HG02763 (cell line): ENCODE measurements at regions not wholly inside any gene's neighbourhood (a gene's known extent, or its start where the extent isn't known, plus 50 kb on each side); places are given as distances from the start of the nearest gene placed in this dataset.
"Not testable (repeated sequence)": the region's sequence is repeated elsewhere in the genome, so short reads cannot be mapped to it uniquely, and the experiment has no call there.

Source experiments
- ATAC-seq: cut with Tn5 transposase; IDR thresholded peaks from one replicate; pipeline ENCODE4 v1.9.1; 2021; ENCODE audit warnings: mild to moderate bottlenecking, moderate library complexity; ENCODE audit not compliant: unreplicated experiment

- ATAC-seq, result no peak
These were observed 354.0 kb downstream of the FLRT2 start for GRCh38 chr14:85883966-85884365.

GRCh38 chr14:85883101-85883500, 353.2 kb downstream of the FLRT2 start:
- no peak for ATAC-seq

- ATAC-seq, result no peak
These were observed 352.0 kb downstream of the FLRT2 start for GRCh38 chr14:85881935-85882334.

DNA sequence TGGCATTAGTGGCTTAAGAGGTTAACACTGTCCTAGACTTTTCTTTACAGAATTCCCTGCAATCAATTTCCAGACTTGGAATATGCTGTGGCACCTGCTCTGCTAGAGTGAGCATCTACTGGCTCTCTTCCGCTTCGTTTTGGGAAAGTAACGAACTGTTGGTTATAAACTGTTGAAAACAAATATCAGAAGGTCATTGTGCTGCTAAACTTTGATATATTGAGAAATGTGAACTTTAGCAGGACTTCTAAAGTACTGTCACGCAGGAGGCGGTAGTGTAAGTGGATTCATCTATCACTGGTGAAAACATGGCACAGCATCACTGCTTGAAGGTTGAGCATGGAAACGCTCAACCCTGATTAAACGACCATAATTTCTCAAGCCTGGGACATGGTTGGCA, 348.9 kb downstream of the FLRT2 start:
- no peak for ATAC-seq

- no peak for ATAC-seq
These were observed 343.1 kb downstream of the FLRT2 start for GRCh38 chr14:85873006-85873405.

DNA sequence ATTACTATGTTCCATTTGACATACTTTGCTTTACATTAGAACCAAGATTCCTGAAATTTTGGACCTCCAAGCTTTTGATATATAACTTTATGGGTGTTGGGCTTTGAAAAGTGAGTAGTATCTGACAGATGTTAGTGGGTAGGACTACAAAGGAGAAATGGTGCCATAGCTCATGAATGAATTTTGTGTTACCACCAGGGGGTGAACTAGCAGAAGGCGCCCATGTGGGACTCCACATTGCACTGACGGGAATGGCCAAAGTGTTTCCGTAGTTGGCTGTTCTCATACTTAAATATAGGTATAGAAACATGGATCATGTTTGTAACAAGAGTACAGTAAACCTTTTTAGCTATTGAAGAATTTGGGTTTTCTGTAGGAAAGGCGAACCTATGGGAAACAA, 337.5 kb downstream of the FLRT2 start:
- ATAC-seq, result no peak

DNA sequence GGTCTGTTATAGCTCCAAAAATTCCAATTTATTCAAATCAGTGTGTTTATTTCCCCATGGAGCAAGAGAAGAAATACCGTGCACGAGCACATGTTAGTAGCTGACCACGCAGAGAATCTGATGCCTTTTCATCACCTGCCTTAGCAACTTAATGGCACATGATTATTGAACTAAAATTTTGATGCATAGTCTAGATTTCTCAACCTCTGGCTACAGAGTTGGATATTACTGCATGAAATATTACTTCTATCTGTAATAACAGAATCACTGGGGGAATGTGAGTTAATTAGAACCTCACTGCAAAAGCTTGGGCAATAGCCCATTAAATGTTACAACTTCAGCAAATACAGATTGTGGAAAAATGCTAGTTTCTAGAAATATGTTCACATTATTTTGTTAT, 335.8 kb downstream of the FLRT2 start:
- no peak for ATAC-seq

- ATAC-seq, result no peak
These were observed 328.7 kb downstream of the FLRT2 start for GRCh38 chr14:85858634-85859033.

DNA sequence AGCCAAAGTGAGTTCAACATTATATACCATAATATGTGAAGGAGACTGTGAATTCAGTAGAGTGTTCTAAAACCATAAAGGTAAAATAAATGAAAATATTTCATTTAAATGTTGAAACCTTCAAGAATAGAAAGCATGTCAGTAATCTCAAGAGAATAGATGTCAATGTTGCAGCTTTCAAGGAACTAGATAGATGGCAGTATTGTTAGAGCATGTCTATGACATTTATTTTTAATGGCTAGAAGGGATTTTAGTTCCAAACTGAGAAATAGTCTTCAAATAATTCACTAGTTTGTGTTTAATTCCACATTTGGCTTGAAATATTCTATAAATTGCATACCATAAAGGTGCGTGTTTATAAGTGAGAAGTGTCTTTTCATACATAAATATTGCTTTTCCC, 326.5 kb downstream of the FLRT2 start:
- no peak for ATAC-seq

GRCh38 chr14:85853996-85854526, 324.1 kb downstream of the FLRT2 start:
- no peak for ATAC-seq

GRCh38 chr14:85852906-85853305, 323.0 kb downstream of the FLRT2 start:
- ATAC-seq, result no peak

DNA sequence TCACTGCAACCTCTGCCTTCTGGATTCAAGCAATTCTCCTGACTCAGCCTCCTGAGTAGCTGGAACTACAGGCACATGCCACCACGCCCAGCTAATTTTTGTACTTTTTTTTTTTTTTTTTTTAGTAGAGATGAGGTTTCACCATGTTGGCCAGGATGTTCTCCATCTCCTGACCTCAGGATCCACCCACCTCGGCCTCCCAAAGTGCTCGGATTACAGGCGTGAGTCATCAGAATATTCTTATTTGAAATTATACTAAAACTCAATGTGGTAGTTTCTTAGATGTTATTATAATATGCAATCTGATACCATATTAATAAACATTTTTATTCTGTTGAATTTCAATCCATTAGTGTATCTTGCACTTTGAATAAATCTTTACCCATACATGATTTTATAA, 322.2 kb downstream of the FLRT2 start:
- not testable (repeated sequence) for ATAC-seq

DNA sequence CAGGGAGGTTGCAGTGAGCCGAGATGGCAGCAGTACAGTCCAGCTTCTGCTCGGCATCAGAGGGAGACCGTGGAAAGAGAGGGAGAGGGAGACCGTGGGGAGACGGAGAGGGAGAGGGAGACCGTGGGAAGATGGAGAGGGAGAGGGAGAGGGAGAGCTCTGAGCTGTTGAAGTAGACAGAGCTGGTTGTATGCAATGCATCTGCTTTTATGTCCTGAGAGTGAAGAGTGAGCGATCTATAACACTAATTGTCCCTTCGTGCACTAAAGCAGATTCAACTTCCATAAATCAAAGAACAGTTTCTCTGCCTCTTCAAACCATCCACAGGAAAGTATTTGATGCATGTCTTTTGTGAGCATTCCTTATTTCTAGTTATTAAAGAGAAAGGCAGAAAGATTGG, 300.6 kb downstream of the FLRT2 start:
- not testable (repeated sequence) for ATAC-seq

- ATAC-seq, result not testable (repeated sequence)
These were observed 299.7 kb downstream of the FLRT2 start for GRCh38 chr14:85829601-85830000.

DNA sequence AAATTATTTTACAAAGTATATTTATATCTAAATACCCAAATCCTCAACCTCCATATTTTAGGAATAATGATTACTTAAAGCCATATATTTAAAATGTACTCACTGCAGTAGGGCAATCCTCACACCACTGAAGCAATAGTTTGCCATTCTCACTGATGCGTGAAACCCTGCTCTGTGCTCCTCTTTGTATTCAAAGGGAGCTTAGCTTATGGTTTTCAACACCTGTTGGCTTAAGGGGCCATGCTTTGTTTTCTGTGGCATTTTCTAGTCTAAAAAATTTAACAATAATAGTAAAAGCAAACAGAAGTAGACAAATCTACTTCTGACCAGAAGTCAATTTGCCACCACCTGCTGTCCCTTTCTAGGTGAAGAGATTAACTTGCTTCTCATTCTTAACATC, 294.6 kb downstream of the FLRT2 start:
- no peak for ATAC-seq

- ATAC-seq, result no peak
These were observed 292.3 kb downstream of the FLRT2 start for GRCh38 chr14:85822236-85822635.

DNA sequence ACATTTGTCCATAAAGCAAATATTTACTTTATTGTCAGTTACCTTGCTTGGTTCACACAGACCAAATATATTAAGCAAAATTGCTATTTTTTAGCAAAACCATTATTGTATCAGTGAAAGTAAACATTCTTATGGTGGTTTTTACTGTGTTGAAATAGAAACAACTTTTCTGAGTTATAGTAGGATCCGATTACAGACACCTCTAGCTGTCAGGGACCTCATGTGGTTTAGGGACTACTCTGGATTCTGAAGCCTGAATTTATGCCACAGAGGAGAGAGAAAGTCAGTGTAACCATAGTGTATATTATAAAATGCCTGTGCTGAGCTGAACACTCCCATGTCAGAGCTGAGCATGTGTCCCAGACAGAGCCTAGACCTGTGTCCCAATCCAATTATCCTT, 287.5 kb downstream of the FLRT2 start:
- ATAC-seq, result no peak

DNA sequence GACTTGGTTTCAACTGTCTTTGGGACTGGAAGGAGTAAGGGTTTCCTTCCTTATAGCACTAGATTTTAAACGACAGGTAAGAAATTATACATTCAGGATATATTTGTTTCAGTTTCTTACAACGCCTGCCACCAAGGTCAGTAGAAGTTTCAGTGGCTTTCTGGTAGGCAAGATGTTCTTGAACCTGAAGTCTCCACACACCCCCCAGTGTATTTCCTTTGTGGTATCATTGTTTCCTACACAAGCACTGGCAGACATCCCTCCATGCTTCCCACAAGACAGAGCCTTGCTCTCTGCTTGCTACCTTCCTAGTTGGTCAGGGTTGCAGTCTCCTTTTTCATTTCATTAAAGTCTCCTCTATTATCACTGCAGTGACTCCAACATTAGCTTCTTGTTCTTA, 283.1 kb downstream of the FLRT2 start:
- no peak for ATAC-seq

DNA sequence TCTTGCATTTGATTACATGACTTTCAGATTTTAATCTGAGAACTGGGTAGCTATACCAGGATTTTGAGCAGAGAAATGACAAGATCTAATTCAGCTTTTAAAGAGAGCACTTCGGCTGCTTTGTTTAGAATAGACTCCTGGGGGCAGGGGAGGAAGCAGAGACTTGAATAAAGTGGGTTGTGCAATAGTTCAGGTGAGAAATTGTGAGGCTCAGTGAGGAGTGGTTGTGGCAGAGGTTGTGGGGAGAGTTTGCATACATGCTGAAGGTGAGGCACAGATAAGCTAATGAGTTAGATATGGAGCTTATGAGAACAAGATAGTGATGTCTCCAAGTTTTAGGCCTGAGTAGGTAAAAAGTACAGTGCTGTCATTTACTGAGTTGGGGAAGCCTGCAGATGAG, 281.4 kb downstream of the FLRT2 start:
- no peak for ATAC-seq

GRCh38 chr14:85799668-85800067, 269.7 kb downstream of the FLRT2 start:
- ATAC-seq, result no peak

DNA sequence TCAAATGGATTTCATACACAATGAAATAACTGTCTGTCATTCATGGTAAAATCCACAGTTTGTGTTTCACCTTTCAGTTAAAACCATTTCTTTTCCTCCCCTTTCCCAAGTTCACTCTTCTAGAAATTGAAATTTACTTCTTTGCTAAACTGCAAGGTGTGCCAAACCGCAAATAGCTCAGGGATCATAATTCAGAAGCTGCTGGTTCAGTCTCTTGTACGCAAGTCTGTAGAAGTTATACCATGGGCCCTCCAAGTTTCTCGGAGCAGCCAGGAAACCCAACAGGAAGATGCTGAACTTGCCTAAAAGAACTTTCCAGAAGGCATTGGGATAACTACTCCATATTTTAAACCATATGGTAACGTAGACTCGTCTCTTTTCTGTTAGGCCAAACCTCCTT, 268.9 kb downstream of the FLRT2 start:
- ATAC-seq, result no peak

DNA sequence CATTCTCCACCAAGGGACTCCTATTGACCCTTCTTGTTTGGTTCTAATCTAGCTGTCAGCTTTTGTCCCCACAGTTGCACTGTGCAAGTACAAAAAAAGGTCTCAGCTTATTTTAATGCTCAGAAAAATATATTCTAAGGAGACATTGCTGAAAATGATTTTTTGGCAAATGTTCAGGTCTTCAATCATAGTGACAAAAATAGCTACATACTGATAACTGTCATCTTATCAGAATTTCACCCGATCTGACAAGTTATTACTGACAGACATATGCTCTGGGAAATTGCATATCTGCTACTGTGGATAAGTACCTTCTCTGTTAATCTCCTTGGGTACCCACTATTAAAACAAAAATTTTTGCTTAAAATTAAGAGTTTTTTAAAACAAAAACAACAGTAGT, 263.6 kb downstream of the FLRT2 start:
- ATAC-seq, result no peak

DNA sequence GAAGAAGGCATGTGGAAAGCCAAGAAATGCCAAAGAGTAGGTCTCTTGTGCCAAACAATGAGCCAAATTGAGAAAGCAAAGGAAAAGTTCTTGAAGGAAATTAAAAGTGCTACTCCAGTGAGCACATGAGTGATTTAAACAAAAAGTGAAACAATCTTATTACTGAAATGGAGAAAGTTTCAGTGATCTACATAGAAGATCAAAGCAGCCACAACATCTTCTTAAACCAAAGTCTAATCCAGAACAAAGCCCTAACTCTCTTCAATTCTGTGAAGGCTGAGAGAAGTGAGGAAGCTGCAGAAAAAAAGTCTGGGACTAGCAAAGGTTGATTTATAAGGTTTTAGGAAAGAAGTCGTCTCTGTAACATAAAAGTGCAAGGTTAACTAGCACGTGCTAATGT, 259.6 kb downstream of the FLRT2 start:
- ATAC-seq, result no peak
